NCI-H2171 (cell line): ENCODE measurements at regions not wholly inside any gene's neighbourhood (a gene's known extent, or its start where the extent isn't known, plus 50 kb on each side); places are given as distances from the start of the nearest gene placed in this dataset.

Experiments
- DNase-seq: peaks from one replicate; lab custom pipeline; 2025; lab: John Stamatoyannopoulos, UW

GRCh38 chr9:106526716-106527204, 336.2 kb upstream of the ZNF462 start:
- no peak for DNase-seq

- no peak for DNase-seq
These were observed 334.8 kb upstream of the ZNF462 start for GRCh38 chr9:106528158-106528557.

GRCh38 chr9:106529616-106530015, 333.4 kb upstream of the ZNF462 start:
- no peak for DNase-seq

- DNase-seq = peak; percentile 62
These were observed 331.5 kb upstream of the ZNF462 start for GRCh38 chr9:106531491-106531890.

GRCh38 chr9:106532306-106533015, 330.5 kb upstream of the ZNF462 start:
- no peak for DNase-seq

GRCh38 chr9:106534800-106535199, 328.2 kb upstream of the ZNF462 start:
- DNase-seq = no peak

- no peak for DNase-seq
These were observed 327.5 kb upstream of the ZNF462 start for GRCh38 chr9:106535439-106535838.

- DNase-seq = no peak
These were observed 304.8 kb upstream of the ZNF462 start for GRCh38 chr9:106557996-106558667.

GRCh38 chr9:106560540-106560939, 302.4 kb upstream of the ZNF462 start:
- DNase-seq = no peak

GRCh38 chr9:106575823-106576222, 287.1 kb upstream of the ZNF462 start:
- DNase-seq = no peak

GRCh38 chr9:106576232-106576760, 286.7 kb upstream of the ZNF462 start:
- DNase-seq = no peak

GRCh38 chr9:106577121-106577520, 285.8 kb upstream of the ZNF462 start:
- no peak for DNase-seq

- DNase-seq = no peak
These were observed 282.4 kb upstream of the ZNF462 start for GRCh38 chr9:106580546-106580945.

- DNase-seq = no peak
These were observed 281.0 kb upstream of the ZNF462 start for GRCh38 chr9:106581973-106582372.

GRCh38 chr9:106583751-106584150, 279.2 kb upstream of the ZNF462 start:
- peak; percentile 2 for DNase-seq

- DNase-seq = no peak
These were observed 275.9 kb upstream of the ZNF462 start for GRCh38 chr9:106587042-106587441.

- no peak for DNase-seq
These were observed 274.3 kb upstream of the ZNF462 start for GRCh38 chr9:106588626-106589025.

- DNase-seq = no peak
These were observed 272.0 kb upstream of the ZNF462 start for GRCh38 chr9:106590759-106591505.

- no peak for DNase-seq
These were observed 269.8 kb upstream of the ZNF462 start for GRCh38 chr9:106593201-106593600.

- DNase-seq = no peak
These were observed 266.0 kb upstream of the ZNF462 start for GRCh38 chr9:106596984-106597383.

- no peak for DNase-seq
These were observed 261.9 kb upstream of the ZNF462 start for GRCh38 chr9:106600955-106601560.

- DNase-seq = no peak
These were observed 260.6 kb upstream of the ZNF462 start for GRCh38 chr9:106602344-106602743.
